ENCODE measurements at regions not wholly inside any gene's neighbourhood (a gene's known extent, or its start where the extent isn't known, plus 50 kb on each side); places are given as distances from the start of the nearest gene placed in this dataset.

- Mint-ChIP-seq H3K9me3 (no peaks in the 10 kb centered on the region), H3K4me3 (no peak overlapping the region), H3K27ac (no peak overlapping the region), H3K36me3 (no peaks in the 10 kb centered on the region), H3K4me1 (no peaks in the 10 kb centered on the region), H3K27me3 (no peaks in the 10 kb centered on the region)
- DNase-seq, result no peak
- CTCF ChIA-PET, result no interaction called here
These were observed 191.1 kb downstream of the RSL24D1 start for GRCh38 chr15:55005679-55006078.

- CTCF ChIA-PET, result no interaction called here
These were observed 192.5 kb downstream of the RSL24D1 start for GRCh38 chr15:55003965-55004873.

GRCh38 chr15:54998661-54999060 is 198.1 kb downstream of the RSL24D1 start:
- CTCF ChIA-PET, result no interaction called here
- no peaks in the 10 kb centered on the region for H3K4me1 Mint-ChIP-seq
- H3K36me3 Mint-ChIP-seq, result no peaks in the 10 kb centered on the region
- no peaks in the 10 kb centered on the region for H3K27me3 Mint-ChIP-seq
- no peaks in the 10 kb centered on the region for H3K9me3 Mint-ChIP-seq
- DNase-seq, result no peak
- no peak overlapping the region for H3K27ac Mint-ChIP-seq
- H3K4me3 Mint-ChIP-seq, result no peak overlapping the region

More at GRCh38 chr15:55003965-55004873, 192.5 kb downstream of the RSL24D1 start:
- H3K4me3 Mint-ChIP-seq, result no peak overlapping the region
- H3K9me3 Mint-ChIP-seq, result no peaks in the 10 kb centered on the region
- H3K36me3 Mint-ChIP-seq, result no peaks in the 10 kb centered on the region
- no peak for DNase-seq
- no peaks in the 10 kb centered on the region for H3K27me3 Mint-ChIP-seq
- H3K4me1 Mint-ChIP-seq, result no peaks in the 10 kb centered on the region
- H3K27ac Mint-ChIP-seq, result no peak overlapping the region

- Mint-ChIP-seq H3K36me3 (no peaks in the 10 kb centered on the region), H3K4me3 (no peak overlapping the region), H3K4me1 (no peaks in the 10 kb centered on the region), H3K9me3 (peaks cover 6% of the 10 kb centered on the region), H3K27ac (no peak overlapping the region), H3K27me3 (no peaks in the 10 kb centered on the region)
- CTCF ChIA-PET, result no interaction called here
- DNase-seq, result no peak
These were observed 205.9 kb downstream of the RSL24D1 start for GRCh38 chr15:54990793-54991192.

- Mint-ChIP-seq H3K9me3 (peaks cover 6% of the 10 kb centered on the region), H3K36me3 (no peaks in the 10 kb centered on the region), H3K27ac (no peak overlapping the region), H3K4me1 (no peaks in the 10 kb centered on the region), H3K27me3 (no peaks in the 10 kb centered on the region), H3K4me3 (no peak overlapping the region)
- CTCF ChIA-PET, result no interaction called here
- no peak for DNase-seq
These were observed 208.9 kb downstream of the RSL24D1 start for GRCh38 chr15:54987881-54988280.

- Mint-ChIP-seq H3K27me3 (no peaks in the 10 kb centered on the region), H3K9me3 (no peaks in the 10 kb centered on the region), H3K36me3 (no peaks in the 10 kb centered on the region), H3K27ac (no peak overlapping the region), H3K4me1 (no peaks in the 10 kb centered on the region), H3K4me3 (no peak overlapping the region)
- CTCF ChIA-PET, result no interaction called here
- no peak for DNase-seq
These were observed 216.8 kb downstream of the RSL24D1 start for GRCh38 chr15:54979964-54980363.

GRCh38 chr15:54962637-54963036 is 234.1 kb downstream of the RSL24D1 start:
- no peaks in the 10 kb centered on the region for H3K36me3 Mint-ChIP-seq
- CTCF ChIA-PET, result no interaction called here
- no peak overlapping the region for H3K4me3 Mint-ChIP-seq
- no peaks in the 10 kb centered on the region for H3K4me1 Mint-ChIP-seq
- DNase-seq, result no peak
- H3K27ac Mint-ChIP-seq, result no peak overlapping the region
- peaks cover 5% of the 10 kb centered on the region for H3K9me3 Mint-ChIP-seq
- H3K27me3 Mint-ChIP-seq, result no peaks in the 10 kb centered on the region

GRCh38 chr15:54960266-54960665 is 236.5 kb downstream of the RSL24D1 start:
- no peak for DNase-seq
- Mint-ChIP-seq H3K27ac (no peak overlapping the region), H3K27me3 (no peaks in the 10 kb centered on the region), H3K4me1 (no peaks in the 10 kb centered on the region), H3K36me3 (no peaks in the 10 kb centered on the region), H3K9me3 (peaks cover 3% of the 10 kb centered on the region), H3K4me3 (no peak overlapping the region)
- CTCF ChIA-PET, result no interaction called here

- H3K9me3 Mint-ChIP-seq, result peaks cover 4% of the 10 kb centered on the region
- no peaks in the 10 kb centered on the region for H3K36me3 Mint-ChIP-seq
- no peak for DNase-seq
- CTCF ChIA-PET, result no interaction called here
- no peak overlapping the region for H3K27ac Mint-ChIP-seq
- H3K4me1 Mint-ChIP-seq, result no peaks in the 10 kb centered on the region
- H3K27me3 Mint-ChIP-seq, result no peaks in the 10 kb centered on the region
- H3K4me3 Mint-ChIP-seq, result no peak overlapping the region
These were observed 255.3 kb downstream of the RSL24D1 start for GRCh38 chr15:54941417-54941816.

GRCh38 chr15:54917312-54917711 is 279.4 kb downstream of the RSL24D1 start:
- CTCF ChIA-PET, result no interaction called here
- DNase-seq, result no peak
- Mint-ChIP-seq H3K4me1 (no peaks in the 10 kb centered on the region), H3K4me3 (no peak overlapping the region), H3K9me3 (no peaks in the 10 kb centered on the region), H3K27ac (no peak overlapping the region), H3K27me3 (no peaks in the 10 kb centered on the region), H3K36me3 (no peaks in the 10 kb centered on the region)

GRCh38 chr15:54915380-54915779 is 281.4 kb downstream of the RSL24D1 start:
- Mint-ChIP-seq H3K9me3 (no peaks in the 10 kb centered on the region), H3K4me3 (no peak overlapping the region), H3K36me3 (no peaks in the 10 kb centered on the region), H3K4me1 (no peaks in the 10 kb centered on the region), H3K27me3 (no peaks in the 10 kb centered on the region), H3K27ac (no peak overlapping the region)
- DNase-seq, result no peak
- CTCF ChIA-PET, result no interaction called here

- Mint-ChIP-seq H3K27me3 (no peaks in the 10 kb centered on the region), H3K4me3 (no peak overlapping the region), H3K27ac (no peak overlapping the region), H3K4me1 (no peaks in the 10 kb centered on the region), H3K36me3 (no peaks in the 10 kb centered on the region), H3K9me3 (peaks cover 19% of the 10 kb centered on the region)
- DNase-seq, result no peak
- CTCF ChIA-PET, result no interaction called here
These were observed 312.4 kb downstream of the RSL24D1 start for GRCh38 chr15:54884312-54884711.

- no peak for DNase-seq
- no peaks in the 10 kb centered on the region for H3K36me3 Mint-ChIP-seq
- H3K4me3 Mint-ChIP-seq, result no peak overlapping the region
- no peaks in the 10 kb centered on the region for H3K27me3 Mint-ChIP-seq
- CTCF ChIA-PET, result no interaction called here
- peaks cover 13% of the 10 kb centered on the region for H3K9me3 Mint-ChIP-seq
- no peak overlapping the region for H3K27ac Mint-ChIP-seq
- no peaks in the 10 kb centered on the region for H3K4me1 Mint-ChIP-seq
These were observed 336.8 kb downstream of the RSL24D1 start for GRCh38 chr15:54859982-54860381.

GRCh38 chr15:54854667-54855066 is 342.1 kb downstream of the RSL24D1 start:
- CTCF ChIA-PET, result no interaction called here
- DNase-seq, result no peak
- H3K36me3 Mint-ChIP-seq, result no peaks in the 10 kb centered on the region
- no peaks in the 10 kb centered on the region for H3K27me3 Mint-ChIP-seq
- H3K9me3 Mint-ChIP-seq, result peaks cover 8% of the 10 kb centered on the region
- no peaks in the 10 kb centered on the region for H3K4me1 Mint-ChIP-seq
- H3K27ac Mint-ChIP-seq, result no peak overlapping the region
- H3K4me3 Mint-ChIP-seq, result no peak overlapping the region

GRCh38 chr15:54850101-54850500 is 346.6 kb downstream of the RSL24D1 start:
- Mint-ChIP-seq H3K27me3 (no peaks in the 10 kb centered on the region), H3K4me3 (no peak overlapping the region), H3K27ac (no peak overlapping the region), H3K4me1 (no peaks in the 10 kb centered on the region), H3K9me3 (no peaks in the 10 kb centered on the region), H3K36me3 (no peaks in the 10 kb centered on the region)
- DNase-seq, result no peak
- CTCF ChIA-PET, result no interaction called here
